HuH-7 (cell line): ENCODE measurements at regions not wholly inside any gene's neighbourhood (a gene's known extent, or its start where the extent isn't known, plus 50 kb on each side); places are given as distances from the start of the nearest gene placed in this dataset.

ENCODE experiments used
- DNase-seq: peaks from one replicate; pipeline ENCODE4 v3.0.0; 2011; ENCODE audit warnings: low spot score

GRCh38 chr12:131482199-131482598, 228.7 kb upstream of the SFSWAP start:
- DNase-seq: no peak

GRCh38 chr12:131482686-131483085, 228.2 kb upstream of the SFSWAP start:
- no peak for DNase-seq

GRCh38 chr12:131486451-131487230, 224.2 kb upstream of the SFSWAP start:
- DNase-seq: no peak

GRCh38 chr12:131487388-131488124, 223.3 kb upstream of the SFSWAP start:
- no peak for DNase-seq

GRCh38 chr12:131489718-131490117, 221.2 kb upstream of the SFSWAP start:
- DNase-seq: no peak

- DNase-seq: no peak
Observed at GRCh38 chr12:131491155-131491554, 219.7 kb upstream of the SFSWAP start.

GRCh38 chr12:131491916-131492490, 218.9 kb upstream of the SFSWAP start:
- no peak for DNase-seq

GRCh38 chr12:131493068-131493826, 217.6 kb upstream of the SFSWAP start:
- DNase-seq: no peak

- no peak for DNase-seq
Observed at GRCh38 chr12:131494216-131494615, 216.7 kb upstream of the SFSWAP start.

- no peak for DNase-seq
Observed at GRCh38 chr12:131494741-131495524, 216.0 kb upstream of the SFSWAP start.

- DNase-seq: no peak
Observed at GRCh38 chr12:131497966-131498365, 212.9 kb upstream of the SFSWAP start.

GRCh38 chr12:131499160-131499863, 211.6 kb upstream of the SFSWAP start:
- no peak for DNase-seq

- no peak for DNase-seq
Observed at GRCh38 chr12:131499864-131500190, 211.1 kb upstream of the SFSWAP start.

GRCh38 chr12:131500564-131500963, 210.3 kb upstream of the SFSWAP start:
- DNase-seq: no peak

GRCh38 chr12:131505561-131505960, 205.3 kb upstream of the SFSWAP start:
- no peak for DNase-seq

- no peak for DNase-seq
Observed at GRCh38 chr12:131506426-131506825, 204.5 kb upstream of the SFSWAP start.

GRCh38 chr12:131507094-131507493, 203.8 kb upstream of the SFSWAP start:
- no peak for DNase-seq

- no peak for DNase-seq
Observed at GRCh38 chr12:131507881-131508280, 203.0 kb upstream of the SFSWAP start.

GRCh38 chr12:131509701-131510100, 201.2 kb upstream of the SFSWAP start:
- no peak for DNase-seq

- no peak for DNase-seq
Observed at GRCh38 chr12:131510431-131510830, 200.5 kb upstream of the SFSWAP start.

- DNase-seq: no peak
Observed at GRCh38 chr12:131511391-131511802, 199.5 kb upstream of the SFSWAP start.
